HG03139 (cell line): ENCODE measurements at regions not wholly inside any gene's neighbourhood (a gene's known extent, or its start where the extent isn't known, plus 50 kb on each side); places are given as distances from the start of the nearest gene placed in this dataset.
"Not testable (repeated sequence)": the region's sequence is repeated elsewhere in the genome, so short reads cannot be mapped to it uniquely, and the experiment has no call there.

Experiments used
- ATAC-seq: cut with Tn5 transposase; IDR thresholded peaks from one replicate; pipeline ENCODE4 v1.9.1; 2021; ENCODE audit not compliant: unreplicated experiment

- no peak for ATAC-seq
These were observed 276.9 kb upstream of the SGCG start for GRCh38 chr13:22903925-22904324.

DNA sequence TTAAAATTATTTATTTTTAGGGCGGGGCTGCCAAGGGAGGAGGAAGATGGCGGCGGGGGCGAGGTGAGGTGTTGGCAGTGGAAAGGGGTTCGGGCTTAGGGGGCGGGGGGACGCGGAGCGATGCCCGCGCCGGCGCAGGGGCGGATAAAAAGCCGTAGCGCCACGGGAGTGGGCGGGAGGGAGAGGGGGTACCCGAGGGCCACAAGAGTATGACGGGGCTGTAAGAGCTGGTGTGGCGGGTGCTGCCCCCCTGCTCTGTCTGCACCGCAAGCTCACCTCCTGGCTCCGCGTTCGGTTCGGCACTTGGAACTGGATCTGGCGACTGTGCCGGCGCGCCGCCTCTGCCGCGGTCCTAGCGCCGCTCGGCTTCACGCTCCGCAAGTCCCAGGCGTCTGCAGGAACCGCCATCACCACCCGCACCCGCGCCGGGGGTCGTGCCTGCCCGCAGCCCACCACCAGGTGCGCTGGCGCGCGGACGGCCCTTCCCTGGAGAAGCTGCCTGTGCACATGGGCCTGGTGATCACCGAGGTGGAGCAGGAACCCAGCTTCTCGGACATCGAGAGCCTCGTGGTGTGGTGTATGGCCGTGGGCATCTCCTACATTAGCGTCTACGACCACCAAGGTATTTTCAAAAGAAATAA, 265.2 kb upstream of the SGCG start:
- ATAC-seq, result no peak

DNA sequence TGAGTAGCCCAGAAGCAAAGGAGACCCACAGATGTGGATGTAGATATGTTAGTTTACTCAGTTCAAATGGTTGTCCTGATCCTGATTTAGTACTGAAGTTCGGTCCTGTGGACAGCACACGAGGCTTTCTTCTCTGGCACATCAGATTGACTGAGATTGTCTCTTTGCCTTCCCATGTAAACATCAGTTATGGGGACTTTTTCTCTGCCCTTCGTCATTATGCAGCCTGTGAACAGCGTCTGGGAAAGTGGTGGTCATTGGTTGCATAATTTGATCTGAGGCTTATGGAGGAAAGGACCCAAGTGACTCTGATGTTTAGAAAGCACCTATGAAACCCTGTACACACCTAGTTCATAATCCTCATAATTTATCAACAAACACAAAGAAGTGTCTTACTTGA, 264.5 kb upstream of the SGCG start:
- ATAC-seq, result not testable (repeated sequence)

GRCh38 chr13:22925881-22926747, 254.7 kb upstream of the SGCG start:
- no peak for ATAC-seq

DNA sequence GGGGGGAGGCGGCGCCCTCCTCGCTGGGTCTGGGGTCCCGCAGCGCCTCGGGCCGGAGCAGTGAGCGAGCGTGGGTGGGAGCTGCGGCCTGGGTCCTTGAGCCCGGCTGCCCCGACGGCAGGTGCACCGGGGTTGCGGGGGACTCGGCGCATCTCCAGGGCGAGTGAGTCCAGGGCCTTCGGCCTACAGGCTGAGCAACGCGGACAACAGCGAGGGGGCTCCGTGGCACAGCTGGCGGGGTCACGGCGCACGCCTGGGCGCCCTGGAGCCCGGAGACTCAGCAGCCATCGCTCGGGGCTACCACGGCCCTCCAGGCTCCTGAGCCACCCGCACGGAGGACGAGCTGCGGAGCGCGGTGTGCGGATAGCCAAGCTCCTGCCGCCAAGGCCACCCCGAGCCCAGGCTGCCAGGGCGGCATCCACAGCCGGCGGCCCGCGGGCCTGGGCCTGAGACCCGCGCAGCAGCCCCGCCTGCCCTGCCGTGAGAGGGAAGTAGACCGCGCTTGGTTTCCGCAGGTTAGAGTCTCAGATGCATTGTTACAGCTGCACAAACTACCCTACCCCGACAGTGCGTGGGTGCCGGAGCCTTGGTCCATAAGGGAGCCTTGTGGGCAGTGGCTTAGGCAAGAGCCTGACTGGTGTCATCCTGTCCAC, 253.9 kb upstream of the SGCG start:
- ATAC-seq, result no peak

GRCh38 chr13:22927845-22928244, 252.9 kb upstream of the SGCG start:
- not testable (repeated sequence) for ATAC-seq

DNA sequence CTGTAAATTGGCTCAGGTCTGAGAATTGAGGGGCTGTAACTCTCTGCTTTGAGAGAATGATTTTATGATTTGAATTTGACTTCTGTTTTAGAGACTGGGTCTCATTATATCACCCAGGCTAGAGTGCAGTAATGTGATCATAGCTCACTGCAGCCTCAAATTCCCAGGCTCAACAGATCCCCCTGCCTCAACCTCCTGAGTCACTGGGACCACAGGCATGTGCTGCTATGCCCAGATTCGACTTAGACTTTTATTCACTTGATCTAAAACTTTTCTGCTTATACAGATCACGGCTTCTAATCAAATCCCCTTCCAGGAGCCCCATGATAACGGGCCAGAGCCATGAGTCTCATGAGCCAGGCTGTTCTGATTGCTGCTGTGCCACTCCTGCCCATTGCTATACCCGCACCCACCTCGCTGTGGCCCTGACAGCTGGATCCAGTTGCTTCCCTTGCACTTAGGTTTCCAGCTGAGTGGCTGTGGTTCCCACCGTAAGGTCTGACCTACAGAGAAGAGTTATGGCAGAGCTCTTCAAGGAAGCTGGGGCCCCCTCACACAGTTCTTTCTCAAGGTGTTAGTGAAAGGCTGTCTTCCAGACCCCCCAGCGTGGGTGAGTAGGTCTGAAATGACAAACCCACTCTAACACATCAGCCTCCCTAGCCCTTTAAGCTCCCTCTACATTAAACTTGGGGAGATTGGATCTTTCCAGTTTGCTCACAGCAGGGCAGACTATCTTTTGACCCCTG, 251.2 kb upstream of the SGCG start:
- ATAC-seq, result no peak

- ATAC-seq, result no peak
These were observed 249.2 kb upstream of the SGCG start for GRCh38 chr13:22931576-22931975.

GRCh38 chr13:22932632-22933412, 248.0 kb upstream of the SGCG start:
- ATAC-seq, result not testable (repeated sequence)

GRCh38 chr13:22933571-22934181, 247.1 kb upstream of the SGCG start:
- no peak for ATAC-seq

DNA sequence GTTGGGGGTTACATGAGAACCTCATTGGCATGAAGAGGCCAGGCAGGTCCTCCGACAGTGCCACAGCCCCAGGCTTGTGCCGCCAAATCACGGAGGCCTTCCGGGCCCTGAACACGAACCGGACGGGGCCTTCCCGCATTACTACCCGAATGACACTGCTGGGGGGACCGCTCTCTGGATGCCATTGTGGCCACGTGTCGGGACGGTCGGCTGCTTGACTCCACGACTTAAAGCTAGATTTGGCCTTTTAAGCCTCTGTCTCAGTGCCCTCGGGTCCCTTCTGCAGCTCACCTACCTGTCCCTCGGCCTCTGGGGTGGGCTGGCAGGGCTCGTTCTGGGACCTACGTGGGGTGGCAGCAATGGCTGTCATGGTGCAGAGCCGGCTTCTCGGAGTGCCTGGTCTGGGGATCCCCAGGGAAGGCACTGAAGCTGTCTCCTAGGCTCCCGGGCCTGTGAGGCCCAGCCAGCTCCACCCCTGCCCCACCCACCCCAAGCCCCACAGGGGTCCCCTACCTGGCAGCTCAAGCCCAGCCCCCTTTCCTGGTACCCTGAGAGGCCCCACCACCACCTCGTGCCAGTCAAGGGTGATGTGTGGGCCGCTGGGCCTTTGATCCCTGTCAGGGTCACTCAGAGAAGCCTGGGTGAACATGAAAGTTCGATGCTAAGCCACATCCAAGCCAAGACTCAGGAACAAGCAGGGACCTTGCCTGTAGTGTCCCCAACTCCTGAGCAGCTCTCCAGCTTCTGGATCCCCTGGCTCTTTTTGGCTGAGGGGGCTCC, 245.8 kb upstream of the SGCG start:
- ATAC-seq, result no peak

- no peak for ATAC-seq
These were observed 244.6 kb upstream of the SGCG start for GRCh38 chr13:22936228-22936627.

DNA sequence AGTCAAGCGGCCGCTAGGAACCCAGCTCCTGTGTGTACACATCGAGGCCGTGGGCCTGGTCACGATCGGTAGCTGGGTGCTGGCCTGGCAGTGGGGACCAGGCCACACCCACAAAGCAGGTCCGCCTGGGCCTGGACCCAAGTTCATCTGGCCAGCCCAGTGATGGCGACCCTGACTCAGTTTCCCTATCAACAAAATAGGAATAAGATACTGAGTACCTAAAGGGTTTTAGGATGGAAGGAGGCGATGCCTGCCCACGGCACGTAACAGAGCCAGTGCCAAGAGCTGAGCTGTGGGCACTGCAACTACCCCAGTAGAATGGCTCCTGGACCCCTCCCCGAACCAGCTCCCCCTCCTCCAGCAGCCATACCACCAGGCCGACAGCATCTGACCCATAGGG, 243.5 kb upstream of the SGCG start:
- no peak for ATAC-seq

- no peak for ATAC-seq
These were observed 242.8 kb upstream of the SGCG start for GRCh38 chr13:22937953-22938352.

GRCh38 chr13:22938576-22938975, 242.2 kb upstream of the SGCG start:
- no peak for ATAC-seq

DNA sequence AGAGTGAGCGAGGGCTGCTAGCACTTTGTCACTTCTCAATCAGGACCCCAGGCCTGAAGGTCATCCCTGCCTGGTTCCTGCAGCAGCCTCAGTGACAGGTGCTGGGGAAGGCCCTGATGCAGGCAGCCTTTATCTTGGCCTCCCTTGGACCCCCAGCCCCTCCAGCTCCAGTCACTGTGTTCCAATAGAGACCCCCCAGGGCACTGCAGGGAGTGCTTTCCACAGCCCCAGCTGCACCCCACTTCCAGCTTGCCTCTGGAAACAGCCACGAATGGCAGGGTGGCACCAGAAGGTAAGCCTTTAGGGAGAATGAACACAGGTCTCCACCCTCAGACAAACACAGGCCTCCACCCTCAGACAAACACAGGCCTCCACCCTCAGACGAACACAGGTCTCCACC, 241.6 kb upstream of the SGCG start:
- no peak for ATAC-seq

DNA sequence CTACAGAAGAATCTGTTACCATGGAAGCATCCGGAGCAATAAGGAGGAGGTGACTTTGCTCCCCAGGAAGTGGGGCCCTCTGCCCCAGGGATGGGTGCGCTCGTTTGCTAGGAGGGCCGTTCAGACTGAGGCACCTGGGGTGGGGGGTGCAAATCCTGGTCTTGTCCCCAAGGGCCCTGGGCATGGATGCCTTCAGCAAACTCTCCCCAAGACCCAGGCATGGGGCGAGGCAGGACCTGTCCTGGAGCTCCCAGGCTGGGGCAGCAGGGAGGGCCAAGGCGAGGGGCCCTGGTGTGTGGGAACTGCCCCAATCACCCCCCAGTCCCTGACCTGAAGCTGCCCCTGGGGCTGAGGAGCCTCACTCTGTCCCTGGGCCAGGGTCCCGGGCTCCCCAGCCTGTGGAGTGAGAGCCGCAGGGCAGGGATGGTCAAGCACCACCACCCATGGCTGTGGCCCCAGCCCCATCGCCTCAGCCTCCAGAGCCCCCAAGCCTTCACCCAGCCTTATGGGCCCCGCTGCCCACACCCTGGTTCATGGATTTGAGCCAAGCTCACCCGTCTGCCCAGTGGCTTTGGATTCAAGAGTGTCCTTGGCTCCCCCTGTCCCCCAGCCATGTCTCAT, 240.6 kb upstream of the SGCG start:
- ATAC-seq, result no peak

DNA sequence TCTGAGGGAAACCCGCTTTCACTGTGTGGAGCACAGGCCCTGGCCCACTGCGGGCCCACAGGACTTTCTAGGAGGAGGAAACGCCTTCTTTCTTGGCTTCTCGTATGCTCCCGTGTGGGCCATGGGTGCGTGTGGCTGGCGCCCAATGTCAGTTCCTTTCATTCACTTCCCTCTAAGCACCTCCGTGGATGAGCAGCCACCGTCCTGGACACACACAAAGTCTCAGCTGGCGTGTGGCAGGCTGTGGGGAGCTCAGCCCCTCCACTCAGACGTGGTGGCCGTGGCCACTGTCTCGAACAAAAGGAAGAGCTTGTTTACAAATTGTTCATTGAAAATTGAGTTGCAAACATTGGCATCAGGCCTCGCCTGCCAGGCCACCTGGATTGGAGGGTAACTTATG, 240.0 kb upstream of the SGCG start:
- ATAC-seq, result no peak

GRCh38 chr13:22941495-22941894, 239.3 kb upstream of the SGCG start:
- not testable (repeated sequence) for ATAC-seq
